ENCODE measurements at regions not wholly inside any gene's neighbourhood (a gene's known extent, or its start where the extent isn't known, plus 50 kb on each side); places are given as distances from the start of the nearest gene placed in this dataset.

- in situ Hi-C loops (cut with MboI): no loop called here
- Histone ChIP-seq H3K9me3 (replicated peaks; ENCODE audit: control insufficient read depth, insufficient read depth, low read depth, low read length) (no peaks in the 10 kb centered on the region), H3K4me2 (ENCODE audit: insufficient read depth, low read length) (no peak overlapping the region), H3K9me1 (ENCODE audit: control insufficient read depth, insufficient read depth, low read length) (no peaks in the 10 kb centered on the region), H3K79me2 (ENCODE audit: control insufficient read depth, insufficient read depth, low read length) (no peaks in the 10 kb centered on the region), H3K27me3 (ENCODE audit: control insufficient read depth in 2 of 2, insufficient read depth in 2 of 2, low read length in 2 of 2) (peaks cover 5 to 23% of the 10 kb centered on the region in 2 experiments), H3K9ac (ENCODE audit: insufficient read depth in 1 of 2, low read depth in 2 of 2, low read length in 2 of 2) (no peak overlapping the region), H3K4me3 (no peak overlapping the region), H4K20me1 (replicated peaks; ENCODE audit: control insufficient read depth, insufficient read depth, low read length) (no peaks in the 10 kb centered on the region), H3K36me3 (ENCODE audit: control insufficient read depth, insufficient read depth, low read length) (no peaks in the 10 kb centered on the region), H2AFZ (ENCODE audit: low read depth, low read length) (no peak overlapping the region), H3K4me1 (replicated peaks in 1 of 2; ENCODE audit: control insufficient read depth in 2 of 2, insufficient read depth in 2 of 2, low read length in 2 of 2) (no peaks in the 10 kb centered on the region), H3K27ac (ENCODE audit: extremely low read depth, low read depth, low read length) (no peak overlapping the region)
- no peak for ATAC-seq
- no TSS peak for BruUV-seq (replicated peaks)
- WGBS (ENCODE audit: insufficient coverage, low coverage, missing lambda C conversion rate): 0% methylated on average over 7 of the region's 7 CpGs
- no peak for FAIRE-seq
- DNase-seq (ENCODE audit: extremely low read depth in 1 of 4, low spot score in 3 of 4): no peak
- ChIA-PET POLR2A (no interaction called here), CTCF (ENCODE audit: low intra/inter-chr PET ratio) (no interaction called here)
- intact Hi-C loops (cut with micrococcal nuclease): no loop called here
- TF ChIP-seq RBM15 (IDR thresholded peaks at IDR 0.05; ENCODE audit: insufficient read depth, low read length) (no peak), PATZ1 (CRISPR knock-in tag; IDR thresholded peaks at IDR 0.05; ENCODE audit: borderline replicate concordance) (no peak)
These were observed 131.6 kb upstream of the TMEM72 start for GRCh38 chr10:44779511-44779910.

- H3K9me1 ChIP-seq (ENCODE audit: control insufficient read depth, insufficient read depth, low read length): no peaks in the 10 kb centered on the region
- in situ Hi-C loops (cut with MboI): no loop called here
- no peak overlapping the region for H3K27ac ChIP-seq (ENCODE audit: extremely low read depth, low read depth, low read length)
- H3K9ac ChIP-seq (ENCODE audit: insufficient read depth in 1 of 2, low read depth in 2 of 2, low read length in 2 of 2): no peak overlapping the region
- no peak overlapping the region for H3K4me2 ChIP-seq (ENCODE audit: insufficient read depth, low read length)
- 0% methylated on average over 2 of the region's 2 CpGs for WGBS (ENCODE audit: insufficient coverage, low coverage, missing lambda C conversion rate)
- intact Hi-C loops (cut with micrococcal nuclease): no loop called here
- H3K4me1 ChIP-seq (replicated peaks in 1 of 2; ENCODE audit: control insufficient read depth in 2 of 2, insufficient read depth in 2 of 2, low read length in 2 of 2): no peaks in the 10 kb centered on the region
- FAIRE-seq (no peak), ATAC-seq (no peak), DNase-seq (ENCODE audit: extremely low read depth in 1 of 4, low spot score in 3 of 4) (no peak)
- no peak overlapping the region for H2AFZ ChIP-seq (ENCODE audit: low read depth, low read length)
- no TSS peak for BruUV-seq (replicated peaks)
- no peaks in the 10 kb centered on the region for H4K20me1 ChIP-seq (replicated peaks; ENCODE audit: control insufficient read depth, insufficient read depth, low read length)
- no peak overlapping the region for H3K4me3 ChIP-seq
- peaks cover 0 to 14% of the 10 kb centered on the region in 2 experiments; a peak in 3 of 5 replicates for H3K27me3 ChIP-seq (ENCODE audit: control insufficient read depth in 2 of 2, insufficient read depth in 2 of 2, low read length in 2 of 2)
- H3K79me2 ChIP-seq (ENCODE audit: control insufficient read depth, insufficient read depth, low read length): no peaks in the 10 kb centered on the region
- CTCF ChIA-PET (ENCODE audit: low intra/inter-chr PET ratio): no interaction called here
- no peaks in the 10 kb centered on the region for H3K9me3 ChIP-seq (replicated peaks; ENCODE audit: control insufficient read depth, insufficient read depth, low read depth, low read length)
- no peaks in the 10 kb centered on the region for H3K36me3 ChIP-seq (ENCODE audit: control insufficient read depth, insufficient read depth, low read length)
- POLR2A ChIA-PET: no interaction called here
- TF ChIP-seq MTA3 (IDR thresholded peaks at IDR 0.05; ENCODE audit: borderline replicate concordance) (no peak), MTF1 (CRISPR knock-in tag; IDR thresholded peaks at IDR 0.05; ENCODE audit: borderline replicate concordance) (no peak), MECOM (CRISPR knock-in tag; IDR thresholded peaks at IDR 0.05) (no peak), XRCC4 (IDR thresholded peaks at IDR 0.05; ENCODE audit: extremely low read depth, insufficient read depth, insufficient read length) (no peak), ASH1L (IDR thresholded peaks at IDR 0.05; ENCODE audit: borderline replicate concordance, low read depth, partially characterized antibody) (no peak), ZNF507 (tag; conservative IDR thresholded peaks at IDR 0.05) (no peak), SP2 (IDR thresholded peaks at IDR 0.05; ENCODE audit: extremely low read depth, low read depth, low read length, poor library complexity, severe bottlenecking) (no peak), TAF9B (IDR thresholded peaks at IDR 0.05; ENCODE audit: partially characterized antibody) (no peak), HMG20B (CRISPR knock-in tag; IDR thresholded peaks at IDR 0.05) (no peak), CBX1 (IDR thresholded peaks at IDR 0.05; ENCODE audit: low read depth) (no peak), SREBF2 (CRISPR knock-in tag; IDR thresholded peaks at IDR 0.05) (no peak), ETV1 (tag; conservative IDR thresholded peaks at IDR 0.05; ENCODE audit: low read depth) (no peak), TAF7 (tag; IDR thresholded peaks at IDR 0.05) (no peak)
These were observed 130.7 kb upstream of the TMEM72 start for GRCh38 chr10:44780426-44780825.

Measured in K562 (cell line).